ENCODE measurements at regions not wholly inside any gene's neighbourhood (a gene's known extent, or its start where the extent isn't known, plus 50 kb on each side); places are given as distances from the start of the nearest gene placed in this dataset.

DNA sequence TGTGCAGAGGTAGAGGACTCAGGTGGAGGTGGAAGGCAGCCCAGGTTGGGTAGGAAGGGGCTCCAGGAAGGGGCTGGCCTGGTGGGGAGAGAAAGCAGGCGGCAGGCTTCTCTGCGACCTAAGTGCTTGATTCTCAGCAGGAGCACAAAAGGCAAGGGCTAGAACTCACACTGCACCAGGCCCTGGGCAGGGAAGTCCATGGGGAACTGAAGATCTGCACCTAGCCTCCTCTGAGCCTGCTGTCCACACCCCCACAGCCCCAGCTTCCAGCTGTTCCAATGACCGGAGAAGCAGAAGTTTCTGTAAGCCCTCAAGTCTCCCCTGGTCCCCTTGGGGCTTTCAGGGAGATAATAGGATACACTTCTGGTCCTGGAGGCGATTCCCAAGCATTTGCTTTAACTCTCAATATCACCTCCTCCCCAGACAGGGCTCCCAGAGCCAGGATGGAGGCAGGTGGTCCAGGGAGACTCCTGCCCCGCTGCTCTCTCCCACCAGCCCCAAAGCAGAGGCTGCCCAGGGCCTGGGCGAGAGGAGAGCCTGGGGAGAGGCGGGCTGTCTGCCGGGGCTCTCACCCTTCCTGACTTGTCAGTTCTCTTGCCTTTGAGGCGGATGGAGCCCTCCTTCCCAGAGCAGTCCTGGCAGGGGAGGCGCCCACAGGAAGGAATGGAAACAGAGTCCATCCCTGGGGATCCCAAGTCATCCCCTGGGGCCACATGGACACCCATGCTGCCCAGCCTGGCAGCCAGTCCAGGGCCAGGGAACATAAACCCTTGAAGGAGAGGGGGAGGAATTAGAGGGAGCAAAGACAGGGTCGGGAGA lies 126.0 kb downstream of the RBFOX3 start:
- TF ChIP-seq CREB1 (IDR thresholded peaks at IDR 0.05; ENCODE audit: low read depth), result no peak
- TF ChIP-seq TAF1 (IDR thresholded peaks at IDR 0.05; ENCODE audit: low read depth), result no peak
- TF ChIP-seq, protein P1, sequence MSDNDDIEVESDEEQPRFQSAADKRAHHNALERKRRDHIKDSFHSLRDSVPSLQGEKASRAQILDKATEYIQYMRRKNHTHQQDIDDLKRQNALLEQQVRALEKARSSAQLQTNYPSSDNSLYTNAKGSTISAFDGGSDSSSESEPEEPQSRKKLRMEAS (IDR thresholded peaks at IDR 0.05), result no peak
